H7 (cell line): ENCODE measurements at regions not wholly inside any gene's neighbourhood (a gene's known extent, or its start where the extent isn't known, plus 50 kb on each side); places are given as distances from the start of the nearest gene placed in this dataset.

Source experiments
- DNase-seq: peaks from one replicate; pipeline ENCODE4 v3.0.0; 2012
- H3K27me3 ChIP-seq: 2 replicates; pipeline ENCODE4 v1.6.0; 2011; ENCODE audit warnings: mild to moderate bottlenecking, low read length; ENCODE audit not compliant: control insufficient read depth, insufficient read depth
- H3K36me3 ChIP-seq: replicated peaks from 2 replicates; pipeline ENCODE4 v1.5.1; 2011; ENCODE audit warnings: low read length; ENCODE audit not compliant: control insufficient read depth, insufficient read depth
- H3K4me3 ChIP-seq: 2 replicates; pipeline ENCODE4 v1.5.1; 2011; ENCODE audit warnings: low read depth, mild to moderate bottlenecking, control low read depth, low read length, moderate library complexity; ENCODE audit not compliant: insufficient read depth

- DNase-seq: no peak
- Histone ChIP-seq H3K36me3 (no peaks in the 10 kb centered on the region), H3K27me3 (no peaks in the 10 kb centered on the region), H3K4me3 (no peak overlapping the region)
These were observed 81.3 kb upstream of the TNS3 start for GRCh38 chr7:47663213-47663612.

GRCh38 chr7:47661051-47661714, 79.3 kb upstream of the TNS3 start:
- no peak for DNase-seq
- H3K36me3 ChIP-seq: no peaks in the 10 kb centered on the region
- no peak overlapping the region for H3K4me3 ChIP-seq
- H3K27me3 ChIP-seq: no peaks in the 10 kb centered on the region

GRCh38 chr7:47659664-47660462, 78.0 kb upstream of the TNS3 start:
- DNase-seq: no peak
- Histone ChIP-seq H3K27me3 (no peaks in the 10 kb centered on the region), H3K36me3 (no peaks in the 10 kb centered on the region), H3K4me3 (no peak overlapping the region)

- no peak for DNase-seq
- Histone ChIP-seq H3K4me3 (no peak overlapping the region), H3K27me3 (no peaks in the 10 kb centered on the region), H3K36me3 (no peaks in the 10 kb centered on the region)
These were observed 77.2 kb upstream of the TNS3 start for GRCh38 chr7:47658886-47659635.

- no peaks in the 10 kb centered on the region for H3K27me3 ChIP-seq
- no peak for DNase-seq
- H3K36me3 ChIP-seq: no peaks in the 10 kb centered on the region
- H3K4me3 ChIP-seq: no peak overlapping the region
These were observed 75.2 kb upstream of the TNS3 start for GRCh38 chr7:47657126-47657525.

GRCh38 chr7:47654672-47655298, 72.9 kb upstream of the TNS3 start:
- Histone ChIP-seq H3K36me3 (no peaks in the 10 kb centered on the region), H3K27me3 (no peaks in the 10 kb centered on the region), H3K4me3 (no peak overlapping the region)
- no peak for DNase-seq

- H3K4me3 ChIP-seq: no peak overlapping the region
- no peaks in the 10 kb centered on the region for H3K36me3 ChIP-seq
- no peak for DNase-seq
- H3K27me3 ChIP-seq: no peaks in the 10 kb centered on the region
These were observed 71.9 kb upstream of the TNS3 start for GRCh38 chr7:47653550-47654411.

- no peak for DNase-seq
- Histone ChIP-seq H3K36me3 (no peaks in the 10 kb centered on the region), H3K27me3 (no peaks in the 10 kb centered on the region), H3K4me3 (no peak overlapping the region)
These were observed 70.7 kb upstream of the TNS3 start for GRCh38 chr7:47652591-47652990.

- Histone ChIP-seq H3K36me3 (no peaks in the 10 kb centered on the region), H3K4me3 (no peak overlapping the region), H3K27me3 (no peaks in the 10 kb centered on the region)
- no peak for DNase-seq
These were observed 69.7 kb upstream of the TNS3 start for GRCh38 chr7:47651355-47652317.

GRCh38 chr7:47649919-47650318, 68.0 kb upstream of the TNS3 start:
- Histone ChIP-seq H3K4me3 (no peak overlapping the region), H3K36me3 (no peaks in the 10 kb centered on the region), H3K27me3 (no peaks in the 10 kb centered on the region)
- no peak for DNase-seq

GRCh38 chr7:47648275-47648925, 66.5 kb upstream of the TNS3 start:
- no peak for DNase-seq
- no peak overlapping the region for H3K4me3 ChIP-seq
- no peaks in the 10 kb centered on the region for H3K27me3 ChIP-seq

GRCh38 chr7:47647918-47648250, 66.0 kb upstream of the TNS3 start:
- H3K4me3 ChIP-seq: no peak overlapping the region
- DNase-seq: no peak
- no peaks in the 10 kb centered on the region for H3K27me3 ChIP-seq
- H3K36me3 ChIP-seq: no peaks in the 10 kb centered on the region

More at GRCh38 chr7:47648275-47648925, 66.5 kb upstream of the TNS3 start:
- no peaks in the 10 kb centered on the region for H3K36me3 ChIP-seq
